GM21447 (cell line): ENCODE measurements at regions not wholly inside any gene's neighbourhood (a gene's known extent, or its start where the extent isn't known, plus 50 kb on each side); places are given as distances from the start of the nearest gene placed in this dataset.
"Not testable (repeated sequence)": the region's sequence is repeated elsewhere in the genome, so short reads cannot be mapped to it uniquely, and the experiment has no call there.

ENCODE experiments used
- ATAC-seq: cut with Tn5 transposase; IDR thresholded peaks from one replicate; pipeline ENCODE4 v1.9.1; 2021; ENCODE audit not compliant: unreplicated experiment

DNA sequence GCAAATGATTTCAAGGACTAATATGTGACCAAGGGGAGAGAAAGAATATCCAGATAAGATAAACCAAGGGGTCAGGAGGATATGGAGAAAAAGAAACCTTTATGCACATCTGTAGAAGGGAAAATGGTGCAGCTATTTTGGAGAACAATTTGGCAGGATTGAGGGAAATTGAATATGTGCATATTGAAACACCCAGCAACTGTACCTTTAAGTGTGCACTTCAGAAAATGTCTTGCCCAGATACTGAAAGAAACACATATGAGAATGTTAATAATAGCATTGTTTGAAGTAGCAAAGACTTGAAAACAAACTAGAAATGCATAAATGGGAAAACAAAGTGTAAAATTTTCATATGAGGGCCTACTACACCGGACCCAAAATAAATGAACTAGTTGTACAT lies 599.6 kb downstream of the PSAT1 start:
- ATAC-seq = no peak

DNA sequence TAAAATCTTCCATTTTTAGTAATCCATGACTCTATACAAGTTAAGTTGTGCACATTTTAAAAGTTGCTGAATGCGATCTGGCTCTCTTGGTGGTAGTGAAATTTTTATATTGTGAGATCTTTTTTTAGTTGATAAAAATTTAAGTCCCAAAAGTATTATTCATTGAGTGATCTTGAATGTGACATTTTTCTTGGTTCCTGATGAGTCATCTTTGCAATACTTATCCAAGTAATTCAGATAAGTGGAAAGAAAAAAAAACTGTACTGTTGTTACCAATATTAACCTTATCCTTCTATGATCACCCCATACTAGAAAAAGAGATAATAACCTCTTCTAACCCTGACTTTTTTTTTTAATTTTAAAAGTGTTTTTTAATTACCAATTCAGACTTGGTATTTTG lies 601.3 kb downstream of the PSAT1 start:
- ATAC-seq = no peak

- ATAC-seq = no peak
Measured at GRCh38 chr9:78899006-78899405, 602.1 kb downstream of the PSAT1 start.

DNA sequence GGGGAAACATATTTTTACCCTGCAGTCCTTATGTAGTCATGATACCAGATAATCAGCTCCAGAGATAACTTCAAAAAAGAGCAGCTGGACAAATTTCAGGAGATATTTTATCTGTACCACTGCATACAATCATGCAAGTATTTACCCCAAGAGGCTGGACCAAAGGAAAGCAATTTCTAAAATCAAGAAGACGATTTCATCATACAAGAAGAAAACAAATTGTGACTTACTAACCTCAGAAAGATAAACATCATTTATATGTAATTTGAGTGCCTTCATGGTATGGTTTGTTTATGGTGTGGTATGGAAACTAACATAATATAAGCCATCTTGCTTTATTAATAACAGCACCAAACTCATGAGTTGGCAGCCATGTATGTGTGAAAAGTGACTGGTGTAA lies 603.6 kb downstream of the PSAT1 start:
- ATAC-seq = no peak

GRCh38 chr9:78902051-78902450 lies 605.1 kb downstream of the PSAT1 start:
- ATAC-seq = no peak

DNA sequence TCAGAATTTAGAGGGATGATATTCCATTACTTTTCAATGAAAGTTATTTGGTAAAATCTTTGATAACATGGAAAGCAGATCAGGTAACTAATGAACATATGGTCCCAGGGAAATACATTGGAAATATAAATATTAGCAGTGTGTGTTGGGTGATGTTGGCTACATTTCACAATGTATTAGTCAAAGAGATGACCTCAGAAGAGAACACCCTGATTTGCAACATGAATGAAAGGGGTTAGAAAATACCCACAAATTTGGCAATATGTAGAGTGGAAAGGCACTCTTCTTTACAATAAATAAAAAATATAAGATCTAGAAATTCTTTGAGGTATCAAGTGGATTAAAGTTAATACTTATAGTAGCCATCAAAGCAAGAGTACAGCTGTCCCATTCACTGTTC lies 606.7 kb downstream of the PSAT1 start:
- no peak for ATAC-seq

GRCh38 chr9:78904686-78905085 lies 607.8 kb downstream of the PSAT1 start:
- no peak for ATAC-seq

DNA sequence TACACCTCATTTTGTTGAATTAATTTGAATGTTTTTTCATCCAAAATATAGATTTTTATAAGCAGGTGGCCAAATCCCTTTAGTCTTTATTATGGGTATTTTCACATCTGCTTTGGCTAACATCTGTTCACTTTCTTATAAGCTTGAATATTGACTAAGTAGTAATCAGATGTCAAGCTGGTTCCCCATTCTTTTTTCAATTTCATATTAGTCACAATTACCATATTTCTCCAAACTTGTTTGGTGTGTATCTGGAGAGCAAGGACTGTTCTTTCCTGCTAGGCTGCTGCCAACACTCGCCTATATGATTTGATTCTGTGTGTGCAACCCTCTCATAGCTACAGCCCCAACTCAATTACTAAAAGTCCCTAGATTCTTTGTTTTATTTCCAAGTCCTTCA lies 608.5 kb downstream of the PSAT1 start:
- ATAC-seq = no peak

GRCh38 chr9:78905986-78906755 lies 609.2 kb downstream of the PSAT1 start:
- ATAC-seq = no peak

GRCh38 chr9:78909566-78909965 lies 612.6 kb downstream of the PSAT1 start:
- no peak for ATAC-seq

DNA sequence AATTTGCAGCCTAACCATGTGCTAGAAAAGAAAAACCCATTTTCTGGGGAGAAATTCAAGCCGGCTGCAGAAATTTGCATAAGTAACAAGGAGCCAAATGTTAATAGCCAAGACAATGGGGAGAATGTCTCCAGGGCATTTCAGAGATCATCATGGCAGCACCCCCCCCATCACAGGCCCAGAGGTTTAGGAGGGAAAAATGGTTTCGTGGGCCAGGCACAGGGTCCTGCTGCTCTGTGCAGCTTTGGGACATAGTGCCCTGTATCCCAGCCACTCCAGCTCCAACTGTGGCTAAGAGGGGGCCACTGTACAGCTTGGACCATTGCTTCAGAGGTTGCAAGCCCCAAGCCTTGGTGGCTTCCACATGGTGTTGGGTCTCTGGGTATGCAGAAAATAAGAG lies 620.0 kb downstream of the PSAT1 start:
- ATAC-seq = not testable (repeated sequence)

GRCh38 chr9:78918976-78919375 lies 622.1 kb downstream of the PSAT1 start:
- no peak for ATAC-seq

DNA sequence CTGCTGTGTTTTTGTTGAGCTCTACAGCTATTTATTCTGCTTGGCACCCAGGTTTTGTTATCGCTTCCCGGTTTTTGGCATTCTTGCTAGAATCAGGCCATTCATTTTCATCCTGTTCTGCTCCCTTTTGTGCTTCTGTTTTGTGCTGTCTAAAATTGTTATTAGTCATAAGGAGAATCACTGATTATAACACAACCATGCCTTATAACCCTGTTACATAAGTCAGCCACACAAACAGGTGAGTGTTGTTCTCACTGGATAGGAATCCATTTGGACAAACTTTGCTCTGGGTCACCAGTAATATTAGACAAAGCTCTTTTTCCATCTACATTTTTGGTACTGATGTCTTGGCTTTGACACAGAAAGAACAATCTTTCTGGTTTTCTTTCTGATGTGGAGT lies 622.8 kb downstream of the PSAT1 start:
- ATAC-seq = no peak

DNA sequence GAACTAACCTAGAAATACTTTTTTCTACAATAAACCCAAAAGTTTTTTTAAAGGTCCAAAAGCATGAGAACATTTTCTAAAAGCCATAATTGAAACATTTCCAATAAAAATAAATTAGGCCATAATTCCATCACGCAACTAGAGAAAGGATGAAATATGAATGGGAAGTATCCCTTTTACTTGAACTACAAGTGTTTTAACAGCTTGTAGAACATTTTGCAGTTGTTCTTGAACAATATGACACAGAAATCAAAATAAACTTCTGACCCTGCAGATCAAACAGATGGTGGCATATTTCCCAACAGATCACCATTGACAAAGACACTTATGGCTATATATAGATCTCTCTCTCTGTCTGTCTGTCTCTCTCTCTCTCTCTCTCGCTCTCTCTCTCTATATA lies 624.4 kb downstream of the PSAT1 start:
- ATAC-seq = no peak

DNA sequence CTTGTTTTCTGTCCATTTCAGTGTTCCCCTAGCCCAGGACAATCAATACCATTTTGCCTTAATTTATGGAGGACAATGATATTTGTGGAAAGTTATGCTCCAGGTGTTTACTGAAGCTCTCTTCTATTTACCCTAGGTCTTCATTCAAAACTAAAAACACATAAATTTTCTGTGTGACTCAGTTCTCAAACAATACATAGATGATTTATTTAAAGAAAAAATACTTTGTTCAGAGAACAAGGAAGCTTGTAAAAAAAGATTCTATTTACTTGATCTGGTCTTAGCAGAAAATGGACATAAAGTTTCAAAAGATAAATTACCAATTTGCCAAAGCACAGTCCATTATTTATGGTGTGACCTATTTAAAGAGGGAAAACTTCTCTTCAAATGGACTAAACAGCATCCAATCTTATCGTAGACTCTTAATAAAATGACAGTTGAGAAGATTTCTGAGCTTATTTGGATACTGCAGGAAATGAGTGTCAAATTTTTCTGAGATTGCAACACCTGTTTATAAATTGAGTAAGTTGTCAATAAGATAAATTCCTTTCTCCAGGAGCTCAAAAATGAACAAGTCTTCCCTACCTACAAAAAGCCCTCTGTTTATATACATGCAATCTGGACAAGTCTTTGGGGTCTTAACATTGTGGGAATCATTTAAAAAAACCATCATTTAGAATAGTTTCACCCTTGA lies 627.2 kb downstream of the PSAT1 start:
- ATAC-seq = no peak

GRCh38 chr9:78927099-78927940 lies 630.4 kb downstream of the PSAT1 start:
- no peak for ATAC-seq

- no peak for ATAC-seq
Measured at GRCh38 chr9:78928625-78929405, 631.9 kb downstream of the PSAT1 start.

DNA sequence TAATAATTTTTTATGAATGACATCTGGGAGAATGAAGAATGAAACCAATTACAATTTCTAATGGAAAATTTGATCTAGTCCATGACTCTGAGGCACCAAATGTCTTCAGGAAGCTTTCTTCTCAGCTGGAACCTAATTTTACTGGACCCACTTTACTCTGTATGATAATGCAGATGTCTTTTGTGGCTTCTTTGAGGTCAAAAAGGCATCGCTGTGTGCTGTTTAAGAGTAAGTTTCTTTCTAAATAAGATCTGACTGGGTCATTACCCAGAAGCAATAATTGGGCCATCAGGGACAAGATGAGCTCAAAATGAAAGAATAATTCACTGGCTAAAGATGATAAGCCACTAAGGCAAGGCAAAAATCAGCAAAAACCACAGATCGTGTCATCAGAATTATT lies 633.4 kb downstream of the PSAT1 start:
- no peak for ATAC-seq

DNA sequence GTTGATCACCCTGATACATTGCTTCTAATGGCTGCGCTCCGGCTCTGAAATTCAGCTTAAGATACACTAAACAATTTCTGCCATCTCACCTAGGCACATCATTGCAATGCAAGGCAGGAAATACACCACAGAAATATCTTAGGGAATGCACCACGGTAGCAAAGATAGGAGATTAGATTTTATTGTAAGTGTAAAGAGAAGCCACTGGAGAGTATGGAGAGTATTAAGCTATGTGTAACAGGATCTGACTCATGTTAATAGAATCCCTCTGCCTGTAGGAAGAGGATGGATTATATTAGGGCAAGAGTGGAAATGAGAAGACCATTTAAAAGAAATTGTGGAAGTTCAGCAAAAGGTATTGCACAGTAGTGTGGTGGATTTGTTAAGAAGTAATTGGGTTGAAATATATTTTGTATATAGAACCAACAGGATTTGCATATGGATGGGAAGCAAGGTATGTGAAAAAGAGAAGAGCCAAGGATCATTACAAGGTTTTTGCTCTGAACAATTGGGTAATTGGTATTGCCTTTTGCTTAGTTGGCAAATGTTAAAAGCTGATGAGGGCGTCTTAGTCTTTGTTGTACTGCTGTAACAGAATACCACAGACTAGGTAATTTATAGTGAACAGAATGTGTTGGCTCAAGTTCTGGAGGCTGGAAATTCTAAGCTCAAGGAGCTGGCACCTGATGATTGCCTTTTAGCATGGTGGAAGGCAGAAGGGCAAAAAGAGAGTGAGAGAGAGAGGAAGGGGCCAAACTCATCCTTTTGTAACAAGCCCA lies 636.1 kb downstream of the PSAT1 start:
- no peak for ATAC-seq

- ATAC-seq = no peak
Measured at GRCh38 chr9:78934880-78935279, 636.9 kb upstream of the TLE4 start.
